Hepatocyte (in vitro differentiated cells): ENCODE measurements at regions not wholly inside any gene's neighbourhood (a gene's known extent, or its start where the extent isn't known, plus 50 kb on each side); places are given as distances from the start of the nearest gene placed in this dataset.

ENCODE experiments used
- EZH2phosphoT487 ChIP-seq: fragments of 200-600 bp; sonication (generic); IDR thresholded peaks from one replicate; pipeline ENCODE4 v1.6.1; 2018; ENCODE audit warnings: antibody characterized with exemption, mild to moderate bottlenecking, low read depth, moderate library complexity; ENCODE audit not compliant: unreplicated experiment, severe bottlenecking
- TF ChIP-seq, protein P1 (sequence below): fragments of 200-600 bp; sonication (generic); IDR thresholded peaks from 2 replicates; pipeline ENCODE4 v1.5.1; 2016; ENCODE audit warnings: antibody characterized with exemption, mild to moderate bottlenecking; ENCODE audit not compliant: poor library complexity

- TF ChIP-seq, protein P1, sequence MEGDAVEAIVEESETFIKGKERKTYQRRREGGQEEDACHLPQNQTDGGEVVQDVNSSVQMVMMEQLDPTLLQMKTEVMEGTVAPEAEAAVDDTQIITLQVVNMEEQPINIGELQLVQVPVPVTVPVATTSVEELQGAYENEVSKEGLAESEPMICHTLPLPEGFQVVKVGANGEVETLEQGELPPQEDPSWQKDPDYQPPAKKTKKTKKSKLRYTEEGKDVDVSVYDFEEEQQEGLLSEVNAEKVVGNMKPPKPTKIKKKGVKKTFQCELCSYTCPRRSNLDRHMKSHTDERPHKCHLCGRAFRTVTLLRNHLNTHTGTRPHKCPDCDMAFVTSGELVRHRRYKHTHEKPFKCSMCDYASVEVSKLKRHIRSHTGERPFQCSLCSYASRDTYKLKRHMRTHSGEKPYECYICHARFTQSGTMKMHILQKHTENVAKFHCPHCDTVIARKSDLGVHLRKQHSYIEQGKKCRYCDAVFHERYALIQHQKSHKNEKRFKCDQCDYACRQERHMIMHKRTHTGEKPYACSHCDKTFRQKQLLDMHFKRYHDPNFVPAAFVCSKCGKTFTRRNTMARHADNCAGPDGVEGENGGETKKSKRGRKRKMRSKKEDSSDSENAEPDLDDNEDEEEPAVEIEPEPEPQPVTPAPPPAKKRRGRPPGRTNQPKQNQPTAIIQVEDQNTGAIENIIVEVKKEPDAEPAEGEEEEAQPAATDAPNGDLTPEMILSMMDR = no peak
- TF ChIP-seq EZH2phosphoT487 = no peak
Observed at GRCh38 chr1:72462186-72462905, 180.0 kb upstream of the NEGR1 start.
